ENCODE measurements at regions not wholly inside any gene's neighbourhood (a gene's known extent, or its start where the extent isn't known, plus 50 kb on each side); places are given as distances from the start of the nearest gene placed in this dataset.

- TF ChIP-seq EZH2phosphoT487 (conservative IDR thresholded peaks at IDR 0.05; ENCODE audit: low read length) (no peak), CTCF (IDR thresholded peaks at IDR 0.05; ENCODE audit: insufficient read depth, low read length, poor library complexity, severe bottlenecking) (no peak)
Measured at GRCh38 chr12:59871779-59872178, 275.9 kb downstream of the SLC16A7 start.
